IPS DF 6.9 (cell line): ENCODE measurements at regions not wholly inside any gene's neighbourhood (a gene's known extent, or its start where the extent isn't known, plus 50 kb on each side); places are given as distances from the start of the nearest gene placed in this dataset.

ENCODE experiments used
- DNase-seq: peaks from one replicate; pipeline ENCODE4 v3.0.0-alpha.2; 2013; ENCODE audit warnings: low read depth, low spot score
- H3K27ac ChIP-seq: one replicate; pipeline ENCODE4 v1.5.1; 2013; ENCODE audit warnings: low read length, control low read depth
- H3K27me3 ChIP-seq: 2 replicates; pipeline ENCODE4 v1.6.1; 2013; ENCODE audit warnings: mild to moderate bottlenecking, low read length; ENCODE audit not compliant: control insufficient read depth, insufficient read depth
- H3K36me3 ChIP-seq: 2 replicates; pipeline ENCODE4 v1.6.1; 2013; ENCODE audit warnings: low read length; ENCODE audit not compliant: control insufficient read depth, insufficient read depth
- H3K4me1 ChIP-seq: 2 replicates; pipeline ENCODE4 v1.6.1; 2013; ENCODE audit warnings: low read length; ENCODE audit not compliant: control insufficient read depth, insufficient read depth
- H3K4me3 ChIP-seq: 2 replicates; pipeline ENCODE4 v1.5.1; 2013; ENCODE audit warnings: mild to moderate bottlenecking, low read length
- H3K9me3 ChIP-seq: 2 replicates; pipeline ENCODE4 v1.6.1; 2013; ENCODE audit warnings: low read length, inconsistent platforms; ENCODE audit not compliant: control insufficient read depth, insufficient read depth
- WGBS: extraction: QIAGEN DNeasy Blood & Tissue Kit; methylation state at CpG from one replicate; pipeline ENCODE4 v1.1.7; 2013; ENCODE audit warnings: mixed read lengths, missing lambda C conversion rate; ENCODE audit not compliant: insufficient read length, insufficient coverage; 5-methylcytosine and 5-hydroxymethylcytosine counted together

- no peaks in the 10 kb centered on the region for H3K27me3 ChIP-seq
- H3K4me3 ChIP-seq = no peak overlapping the region
- no peak for DNase-seq
- WGBS = no CpG with 5 or more reads among the region's 15 CpGs
- no peaks in the 10 kb centered on the region; the same call in 1 of the 2 replicates for H3K4me1 ChIP-seq
- H3K36me3 ChIP-seq = no peaks in the 10 kb centered on the region
- no peaks in the 10 kb centered on the region; the same call in 1 of the 2 replicates for H3K9me3 ChIP-seq
- no peak overlapping the region for H3K27ac ChIP-seq
Measured at GRCh38 chr11:96635655-96636054, 245.8 kb downstream of the JRKL start.

GRCh38 chr11:96641261-96641660 is 251.4 kb downstream of the JRKL start:
- H3K4me3 ChIP-seq = no peak overlapping the region
- no peaks in the 10 kb centered on the region; the same call in 1 of the 2 replicates for H3K9me3 ChIP-seq
- no CpG with 5 or more reads among the region's 2 CpGs for WGBS
- H3K4me1 ChIP-seq = no peaks in the 10 kb centered on the region
- no peak overlapping the region for H3K27ac ChIP-seq
- no peaks in the 10 kb centered on the region for H3K27me3 ChIP-seq
- no peaks in the 10 kb centered on the region for H3K36me3 ChIP-seq
- no peak for DNase-seq

GRCh38 chr11:96642583-96642982 is 252.8 kb downstream of the JRKL start:
- no peaks in the 10 kb centered on the region; the same call in 1 of the 2 replicates for H3K9me3 ChIP-seq
- no peaks in the 10 kb centered on the region for H3K27me3 ChIP-seq
- H3K36me3 ChIP-seq = no peaks in the 10 kb centered on the region
- H3K27ac ChIP-seq = no peak overlapping the region
- no CpG with 5 or more reads among the region's 1 CpG for WGBS
- no peak overlapping the region for H3K4me3 ChIP-seq
- DNase-seq = no peak
- H3K4me1 ChIP-seq = no peaks in the 10 kb centered on the region; the same call in 1 of the 2 replicates

- no peaks in the 10 kb centered on the region; the same call in 1 of the 2 replicates for H3K9me3 ChIP-seq
- no peak overlapping the region for H3K4me3 ChIP-seq
- H3K27me3 ChIP-seq = no peaks in the 10 kb centered on the region
- H3K27ac ChIP-seq = no peak overlapping the region
- WGBS = no CpG with 5 or more reads among the region's 5 CpGs
- DNase-seq = no peak
- no peaks in the 10 kb centered on the region for H3K36me3 ChIP-seq
- H3K4me1 ChIP-seq = no peaks in the 10 kb centered on the region; the same call in 1 of the 2 replicates
Measured at GRCh38 chr11:96643173-96643572, 253.4 kb downstream of the JRKL start.

GRCh38 chr11:96647621-96648020 is 257.8 kb downstream of the JRKL start:
- H3K4me1 ChIP-seq = no peaks in the 10 kb centered on the region; the same call in 1 of the 2 replicates
- no peak for DNase-seq
- H3K4me3 ChIP-seq = no peak overlapping the region
- no peak overlapping the region for H3K27ac ChIP-seq
- H3K36me3 ChIP-seq = no peaks in the 10 kb centered on the region
- WGBS = no CpG with 5 or more reads among the region's 5 CpGs
- H3K9me3 ChIP-seq = no peaks in the 10 kb centered on the region
- H3K27me3 ChIP-seq = no peaks in the 10 kb centered on the region

- Histone ChIP-seq H3K4me3 (no peak overlapping the region), H3K27me3 (no peaks in the 10 kb centered on the region), H3K4me1 (no peaks in the 10 kb centered on the region; the same call in 1 of the 2 replicates), H3K36me3 (no peaks in the 10 kb centered on the region), H3K9me3 (no peaks in the 10 kb centered on the region), H3K27ac (no peak overlapping the region)
- WGBS = no CpG with 5 or more reads among the region's 2 CpGs
- DNase-seq = no peak
Measured at GRCh38 chr11:96648991-96649390, 259.2 kb downstream of the JRKL start.

- no peaks in the 10 kb centered on the region for H3K9me3 ChIP-seq
- no peak overlapping the region for H3K4me3 ChIP-seq
- DNase-seq = no peak
- H3K27me3 ChIP-seq = no peaks in the 10 kb centered on the region
- H3K27ac ChIP-seq = no peak overlapping the region
- no CpG with 5 or more reads among the region's 2 CpGs for WGBS
- H3K4me1 ChIP-seq = no peaks in the 10 kb centered on the region
- H3K36me3 ChIP-seq = no peaks in the 10 kb centered on the region
Measured at GRCh38 chr11:96652516-96652915, 262.7 kb downstream of the JRKL start.

GRCh38 chr11:96655474-96655873 is 265.7 kb downstream of the JRKL start:
- no CpG with 5 or more reads among the region's 2 CpGs for WGBS
- Histone ChIP-seq H3K9me3 (no peaks in the 10 kb centered on the region), H3K27ac (no peak overlapping the region), H3K27me3 (no peaks in the 10 kb centered on the region), H3K36me3 (no peaks in the 10 kb centered on the region), H3K4me3 (no peak overlapping the region), H3K4me1 (no peaks in the 10 kb centered on the region)
- no peak for DNase-seq

- Histone ChIP-seq H3K36me3 (no peaks in the 10 kb centered on the region), H3K27ac (no peak overlapping the region), H3K4me1 (no peaks in the 10 kb centered on the region), H3K9me3 (no peaks in the 10 kb centered on the region), H3K4me3 (no peak overlapping the region), H3K27me3 (no peaks in the 10 kb centered on the region)
- WGBS = no CpG with 5 or more reads among the region's 5 CpGs
- DNase-seq = no peak
Measured at GRCh38 chr11:96658436-96658835, 268.6 kb downstream of the JRKL start.

GRCh38 chr11:96664110-96664509 is 274.3 kb downstream of the JRKL start:
- no peak overlapping the region for H3K27ac ChIP-seq
- DNase-seq = no peak
- H3K4me1 ChIP-seq = no peaks in the 10 kb centered on the region
- no peaks in the 10 kb centered on the region for H3K27me3 ChIP-seq
- no CpG with 5 or more reads among the region's 2 CpGs for WGBS
- no peak overlapping the region for H3K4me3 ChIP-seq
- no peaks in the 10 kb centered on the region for H3K36me3 ChIP-seq
- no peaks in the 10 kb centered on the region for H3K9me3 ChIP-seq

GRCh38 chr11:96680211-96681018 is 290.6 kb downstream of the JRKL start:
- H3K27me3 ChIP-seq = no peaks in the 10 kb centered on the region
- no CpG with 5 or more reads among the region's 5 CpGs for WGBS
- no peak overlapping the region for H3K27ac ChIP-seq
- no peaks in the 10 kb centered on the region for H3K9me3 ChIP-seq
- no peak overlapping the region for H3K4me3 ChIP-seq
- H3K36me3 ChIP-seq = no peaks in the 10 kb centered on the region
- DNase-seq = no peak
- no peaks in the 10 kb centered on the region for H3K4me1 ChIP-seq
